ENCODE measurements at regions not wholly inside any gene's neighbourhood (a gene's known extent, or its start where the extent isn't known, plus 50 kb on each side); places are given as distances from the start of the nearest gene placed in this dataset.

GRCh38 chr11:116537121-116537520 is 235.7 kb downstream of the BUD13 start:
- no peak for DNase-seq (ENCODE audit: low spot score)
- H3K4me1 ChIP-seq, result peaks cover 22% of the 10 kb centered on the region
- H3K4me2 ChIP-seq, result no peak overlapping the region
- TF ChIP-seq EZH2 (IDR thresholded peaks at IDR 0.05) (no peak), EZH2phosphoT487 (IDR thresholded peaks at IDR 0.05) (no peak), CTCF (IDR thresholded peaks at IDR 0.05) (no peak)
- H3K4me1 Mint-ChIP-seq, result peaks cover 31% of the 10 kb centered on the region
- H3K27me3 ChIP-seq, result no peaks in the 10 kb centered on the region
- H3K27ac Mint-ChIP-seq, result no peak overlapping the region
- H3K27me3 Mint-ChIP-seq (ENCODE audit: insufficient read depth, low read depth), result peaks cover 7% of the 10 kb centered on the region
- peaks cover 7% of the 10 kb centered on the region for H3K9me3 Mint-ChIP-seq
- no peak overlapping the region for H3K9ac ChIP-seq
- no peak overlapping the region for H2AFZ ChIP-seq (replicated peaks)
- H3K36me3 ChIP-seq, result no peaks in the 10 kb centered on the region
- H3F3A ChIP-seq (ENCODE audit: low read depth), result peaks cover 10% of the 10 kb centered on the region
- no peak overlapping the region for H3K4me3 Mint-ChIP-seq
- no peak overlapping the region for H3K4me3 ChIP-seq
- peaks cover 2% of the 10 kb centered on the region for H3K36me3 Mint-ChIP-seq
- no peaks in the 10 kb centered on the region for H4K20me1 ChIP-seq (ENCODE audit: low read depth)
- no peaks in the 10 kb centered on the region for H3K79me2 ChIP-seq (ENCODE audit: low read depth)
- H3K9me3 ChIP-seq (ENCODE audit: low read depth), result no peaks in the 10 kb centered on the region
- no peak overlapping the region for H3K27ac ChIP-seq

- Mint-ChIP-seq H3K4me3 (no peak overlapping the region), H3K36me3 (peaks cover 2% of the 10 kb centered on the region), H3K27me3 (ENCODE audit: insufficient read depth, low read depth) (peaks cover 7% of the 10 kb centered on the region), H3K4me1 (peaks cover 34% of the 10 kb centered on the region), H3K27ac (peak overlapping the region; percentile 13), H3K9me3 (peaks cover 7% of the 10 kb centered on the region)
- TF ChIP-seq EZH2 (IDR thresholded peaks at IDR 0.05), result no peak
- no peak for TF ChIP-seq CTCF (IDR thresholded peaks at IDR 0.05)
- no peak for TF ChIP-seq EZH2phosphoT487 (IDR thresholded peaks at IDR 0.05)
- Histone ChIP-seq H3F3A (ENCODE audit: low read depth) (peaks cover 10% of the 10 kb centered on the region), H3K9ac (no peak overlapping the region), H3K4me1 (peaks cover 22% of the 10 kb centered on the region), H3K36me3 (no peaks in the 10 kb centered on the region), H3K4me3 (no peak overlapping the region), H3K27me3 (no peaks in the 10 kb centered on the region), H3K9me3 (ENCODE audit: low read depth) (no peaks in the 10 kb centered on the region), H3K27ac (no peak overlapping the region), H3K4me2 (no peak overlapping the region), H2AFZ (replicated peaks) (no peak overlapping the region), H4K20me1 (ENCODE audit: low read depth) (no peaks in the 10 kb centered on the region), H3K79me2 (ENCODE audit: low read depth) (no peaks in the 10 kb centered on the region)
- no peak for DNase-seq (ENCODE audit: low spot score)
These were observed 236.4 kb downstream of the BUD13 start for GRCh38 chr11:116536416-116536815.

GRCh38 chr11:116535994-116536393 is 236.8 kb downstream of the BUD13 start:
- Histone ChIP-seq H4K20me1 (ENCODE audit: low read depth) (no peaks in the 10 kb centered on the region), H3K4me3 (no peak overlapping the region), H3F3A (ENCODE audit: low read depth) (peaks cover 10% of the 10 kb centered on the region), H2AFZ (replicated peaks) (no peak overlapping the region), H3K9me3 (ENCODE audit: low read depth) (no peaks in the 10 kb centered on the region), H3K4me1 (peaks cover 22% of the 10 kb centered on the region), H3K79me2 (ENCODE audit: low read depth) (no peaks in the 10 kb centered on the region), H3K27ac (no peak overlapping the region), H3K36me3 (no peaks in the 10 kb centered on the region), H3K27me3 (no peaks in the 10 kb centered on the region), H3K4me2 (no peak overlapping the region), H3K9ac (no peak overlapping the region)
- peaks cover 9% of the 10 kb centered on the region for H3K9me3 Mint-ChIP-seq
- peaks cover 7% of the 10 kb centered on the region for H3K27me3 Mint-ChIP-seq (ENCODE audit: insufficient read depth, low read depth)
- peaks cover 34% of the 10 kb centered on the region for H3K4me1 Mint-ChIP-seq
- TF ChIP-seq CTCF (IDR thresholded peaks at IDR 0.05) (no peak), EZH2 (IDR thresholded peaks at IDR 0.05) (no peak), EZH2phosphoT487 (IDR thresholded peaks at IDR 0.05) (no peak)
- H3K27ac Mint-ChIP-seq, result no peak overlapping the region
- no peak overlapping the region for H3K4me3 Mint-ChIP-seq
- peaks cover 2% of the 10 kb centered on the region for H3K36me3 Mint-ChIP-seq
- DNase-seq (ENCODE audit: low spot score), result peak; percentile 38
